ENCODE measurements at regions not wholly inside any gene's neighbourhood (a gene's known extent, or its start where the extent isn't known, plus 50 kb on each side); places are given as distances from the start of the nearest gene placed in this dataset.

DNA sequence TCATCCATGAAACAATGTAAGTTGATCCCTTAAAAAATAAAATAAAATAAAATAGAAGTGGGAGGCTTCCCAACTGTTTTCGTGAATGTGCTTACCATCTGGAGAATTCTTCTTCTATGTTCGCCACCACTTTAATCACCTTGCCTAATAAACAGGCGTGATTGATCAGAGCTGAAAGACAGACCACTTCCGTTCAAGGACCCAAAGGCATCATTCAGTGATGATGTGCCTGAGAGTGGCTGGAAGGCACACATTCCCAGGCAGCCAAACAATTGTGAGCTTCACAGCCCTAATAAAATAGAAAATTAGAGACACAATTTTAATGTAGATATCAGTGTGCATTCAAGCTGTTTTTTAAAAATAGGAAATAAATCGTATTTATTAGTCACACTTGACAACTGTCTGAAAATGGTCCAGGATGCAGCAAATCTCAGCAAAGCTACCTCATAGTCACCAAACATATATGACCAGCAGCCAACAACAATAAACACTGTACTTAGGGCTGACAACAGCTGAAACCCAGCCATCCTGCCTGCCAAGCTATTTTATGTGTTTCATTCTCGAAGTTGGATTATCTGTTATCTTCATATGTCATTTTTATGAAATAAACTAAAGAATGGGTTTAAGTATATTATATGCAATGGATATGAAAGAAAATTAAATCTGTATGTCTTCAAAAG, 163.2 kb upstream of the FAM9B start:
- no peak for DNase-seq

DNA sequence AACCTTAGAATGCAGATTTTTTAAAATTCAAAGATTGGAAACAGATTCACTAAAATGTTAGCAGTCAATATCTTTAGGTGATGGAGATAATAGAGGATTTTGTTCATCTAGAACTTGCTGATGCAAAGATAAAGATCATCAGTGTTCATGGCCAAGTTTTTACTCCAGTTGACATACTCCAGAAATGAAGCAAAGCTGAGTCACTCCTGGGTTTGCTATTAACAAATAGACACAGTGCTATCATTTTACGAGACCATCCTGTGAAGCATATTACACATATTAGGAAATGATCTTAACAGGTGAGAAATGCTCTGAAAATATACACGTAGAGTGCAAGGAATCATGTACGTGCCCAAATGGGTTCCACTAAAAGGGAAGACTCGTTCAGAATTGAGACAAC, 170.6 kb upstream of the FAM9B start:
- no peak for DNase-seq

DNA sequence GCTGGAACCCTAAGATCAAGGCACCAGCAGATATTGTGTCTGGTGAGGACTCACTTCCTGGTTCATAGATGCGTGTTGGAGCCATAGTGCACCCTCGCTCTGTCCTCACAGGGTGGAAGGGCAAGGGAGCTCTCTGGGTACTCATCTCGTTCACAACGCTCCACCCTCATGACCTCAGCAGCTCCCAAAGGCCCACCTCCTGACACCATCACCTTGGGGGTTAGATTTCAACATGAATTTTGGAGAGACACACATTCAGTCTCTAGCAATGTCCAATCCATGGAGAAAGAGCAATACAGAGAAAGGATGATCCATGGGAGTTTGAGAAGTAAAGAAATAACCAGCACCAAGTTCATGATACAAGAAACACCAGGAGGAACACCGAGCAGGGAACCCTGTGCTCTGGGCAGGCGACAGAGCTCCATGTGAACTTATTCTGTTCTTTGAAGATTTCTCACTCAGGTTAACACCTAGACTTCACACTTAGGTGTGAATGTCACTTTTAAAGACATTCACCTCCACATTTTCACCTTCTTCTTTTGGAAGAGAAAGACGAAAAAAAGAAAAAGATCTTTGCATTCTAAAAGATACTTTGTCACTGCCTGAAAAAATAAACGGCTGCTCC, 171.8 kb upstream of the FAM9B start:
- no peak for DNase-seq

DNA sequence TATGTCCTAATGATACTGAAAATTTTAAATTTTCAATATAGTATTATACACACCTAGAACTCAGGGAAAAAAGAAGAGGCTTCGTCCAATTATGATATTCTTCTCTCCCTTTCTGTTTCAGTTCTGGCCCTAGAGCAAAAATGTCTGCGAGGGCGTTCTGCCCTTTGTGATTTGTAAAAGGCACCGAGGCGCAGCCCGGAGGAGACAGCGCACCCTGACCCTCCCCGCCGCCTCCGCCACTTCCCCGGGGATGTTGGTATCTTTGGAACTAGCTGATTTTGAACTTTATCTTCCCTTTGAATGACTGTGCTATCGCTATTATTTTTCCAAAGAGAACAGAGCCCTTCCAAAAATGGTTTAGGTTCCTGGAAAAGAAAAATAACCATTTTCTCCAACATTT, 173.2 kb upstream of the FAM9B start:
- no peak for DNase-seq

DNA sequence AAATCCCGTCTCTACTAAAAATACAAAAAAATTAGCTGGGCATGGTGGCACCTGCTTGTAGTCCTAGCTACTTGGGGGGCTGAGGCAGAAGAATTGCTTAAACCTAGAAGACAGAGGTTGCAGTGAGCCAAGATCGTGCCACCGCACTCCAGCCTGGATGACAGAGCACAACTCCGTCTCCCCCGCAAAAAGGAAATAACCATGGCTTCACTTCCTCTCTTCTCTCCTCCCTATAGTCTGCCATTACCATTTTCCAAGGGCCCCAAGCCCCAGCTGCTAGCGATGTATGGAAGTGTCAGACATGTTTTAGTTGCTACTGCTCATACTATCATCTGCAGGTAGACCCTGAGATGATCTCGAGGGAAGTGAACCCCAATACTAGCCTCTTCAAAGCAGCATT, 177.3 kb upstream of the FAM9B start:
- no peak for DNase-seq

DNA sequence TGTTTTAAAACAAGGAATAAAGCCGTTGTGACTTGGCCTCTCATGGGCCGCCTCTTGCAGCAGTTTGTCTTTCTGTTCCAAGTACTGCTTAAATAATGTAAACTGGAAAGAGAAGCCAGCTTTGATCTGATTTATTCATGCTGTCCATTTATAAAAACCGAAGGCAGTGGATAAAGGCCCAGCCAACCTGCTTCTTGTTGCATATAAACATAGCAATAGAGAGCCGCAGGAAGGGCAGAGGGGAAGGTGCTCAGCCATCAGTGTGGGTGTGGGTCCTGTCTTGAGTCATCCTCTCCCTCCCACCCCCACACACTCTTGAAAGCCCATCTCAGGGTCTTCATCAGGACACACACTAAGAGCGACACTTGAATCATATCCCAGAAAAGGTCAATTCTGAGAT, 187.9 kb upstream of the FAM9B start:
- no peak for DNase-seq

DNA sequence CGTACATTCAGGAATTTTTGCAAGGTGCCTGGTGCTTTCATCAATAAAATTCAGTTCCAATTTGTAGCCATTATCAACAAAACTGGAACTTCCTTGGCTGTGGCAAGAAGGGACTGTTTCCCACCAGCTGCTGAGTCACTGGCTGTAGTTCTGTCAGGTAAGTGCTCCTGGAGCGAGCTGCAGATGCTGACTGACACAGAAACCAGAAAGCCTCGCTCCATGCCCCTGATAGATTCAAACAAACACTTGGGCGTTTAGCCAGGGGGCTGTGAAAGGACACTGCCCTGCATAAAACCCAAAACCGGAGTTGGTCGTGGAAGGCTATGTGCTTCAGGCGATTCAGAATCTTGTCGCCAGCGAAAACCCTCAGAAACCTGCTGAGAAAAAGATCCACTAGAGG, 188.4 kb upstream of the FAM9B start:
- DNase-seq, result no peak

DNA sequence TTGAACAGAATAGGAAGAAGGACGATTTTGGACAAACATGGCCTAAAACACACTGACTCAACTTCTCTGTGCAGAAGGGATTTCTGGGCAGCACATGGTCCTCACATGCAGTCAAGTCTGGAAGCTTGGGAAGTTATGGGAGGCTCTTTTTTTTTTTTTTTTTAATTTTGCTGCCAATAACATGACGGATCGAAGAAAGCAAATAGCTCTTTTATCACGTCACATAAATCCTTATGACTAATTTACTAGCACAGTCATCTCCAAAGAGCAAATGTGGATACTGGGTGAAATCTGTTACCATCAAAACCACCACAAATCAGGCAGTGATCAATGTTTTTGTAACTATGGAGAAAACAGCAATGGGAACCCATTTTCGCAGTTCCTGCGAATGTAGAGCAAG, 193.3 kb upstream of the FAM9B start:
- DNase-seq, result no peak

DNA sequence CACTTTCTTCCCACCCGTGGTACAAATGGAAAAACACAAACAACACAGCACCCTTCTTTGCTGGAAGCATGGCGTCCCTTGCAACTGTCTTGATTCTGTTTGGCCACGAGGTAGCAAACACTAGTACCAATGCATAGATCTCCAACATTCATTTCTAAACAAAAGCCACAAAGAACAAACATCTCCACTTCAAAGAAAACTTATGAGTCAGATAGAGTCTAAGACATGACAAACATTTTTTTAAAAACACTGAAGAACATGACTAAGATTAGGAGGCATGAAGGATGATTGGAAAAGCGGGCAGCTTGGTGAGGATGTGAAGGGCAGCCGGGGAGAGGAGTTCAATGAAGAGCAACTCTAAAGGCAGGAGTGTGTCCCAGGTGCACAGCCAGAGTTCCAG, 197.6 kb upstream of the FAM9B start:
- no peak for DNase-seq

DNA sequence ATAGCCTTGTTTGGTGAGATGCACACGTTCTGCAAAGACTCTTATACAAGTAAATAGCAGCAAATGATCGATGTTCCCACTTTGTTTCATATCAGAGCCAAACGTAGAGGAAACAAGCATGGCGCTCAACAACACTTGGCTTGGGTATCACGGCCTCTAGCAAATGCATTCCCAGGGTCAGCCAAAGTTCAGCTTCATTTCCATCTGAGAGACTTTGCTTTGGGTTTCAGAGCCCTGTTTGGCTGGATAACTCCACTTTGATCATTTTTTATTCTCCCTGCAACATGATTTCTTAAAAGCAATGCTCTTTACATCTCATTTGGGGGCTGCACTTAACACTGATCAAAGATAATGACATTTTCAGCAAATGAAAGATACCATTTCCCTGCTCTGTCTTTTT, 199.2 kb upstream of the FAM9B start:
- no peak for DNase-seq

DNA sequence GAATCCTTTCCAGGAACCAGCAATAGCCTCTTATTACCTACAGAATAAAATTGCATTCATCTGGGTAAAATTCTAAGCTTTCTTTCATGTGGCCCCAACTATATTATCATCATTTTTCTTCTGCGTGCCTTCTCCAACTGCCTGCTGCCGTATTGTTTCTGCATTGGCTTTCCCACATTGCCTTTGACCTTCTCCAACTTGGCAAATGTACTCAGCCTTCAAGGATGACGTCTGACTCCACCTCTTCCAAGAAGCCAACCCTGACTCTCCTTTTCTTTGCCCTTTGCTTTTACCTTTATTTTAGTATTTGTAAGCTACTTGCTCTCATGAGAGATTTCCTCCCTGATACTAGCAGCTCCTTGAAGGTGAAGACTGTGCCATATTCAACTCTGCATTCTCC, 200.4 kb upstream of the FAM9B start:
- no peak for DNase-seq

DNA sequence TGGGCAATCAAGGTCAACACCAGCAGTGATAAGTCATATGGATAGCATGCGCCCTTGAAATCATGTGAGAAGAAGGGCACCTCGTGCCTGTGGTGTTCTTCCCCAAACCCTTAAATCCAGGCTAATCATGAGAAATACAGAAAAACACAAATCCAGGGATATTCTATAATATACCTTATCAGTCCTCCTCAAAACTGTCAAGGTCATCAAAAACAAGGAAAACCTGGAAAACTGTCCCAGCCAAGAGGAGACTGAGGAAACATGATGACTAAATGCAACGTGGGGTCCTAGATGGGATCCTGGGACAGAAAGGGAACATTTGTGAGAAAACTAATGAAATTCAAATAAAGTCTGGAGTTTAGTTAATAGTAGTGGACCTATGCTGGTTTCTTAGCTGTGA, 201.8 kb upstream of the FAM9B start:
- DNase-seq, result no peak

DNA sequence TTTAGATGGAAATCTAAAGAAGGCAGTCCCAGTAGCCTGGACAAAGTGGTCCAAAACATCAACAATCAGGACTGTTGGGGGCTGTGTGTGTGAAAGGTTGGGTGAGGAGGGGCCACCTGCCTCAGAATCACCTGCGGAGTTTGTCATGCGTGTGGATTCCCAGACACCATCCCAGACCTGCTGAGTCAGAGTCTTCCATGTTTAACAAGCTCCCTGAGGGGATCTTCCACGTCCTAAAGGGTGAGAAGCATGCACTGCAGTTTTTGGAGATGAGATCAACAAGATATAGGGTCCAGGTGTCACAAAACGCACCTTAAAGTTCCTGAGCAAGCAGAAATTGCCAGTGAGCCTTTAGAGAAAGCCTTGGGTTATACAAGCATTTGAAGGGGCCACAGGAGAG, 207.0 kb upstream of the FAM9B start:
- DNase-seq, result no peak

DNA sequence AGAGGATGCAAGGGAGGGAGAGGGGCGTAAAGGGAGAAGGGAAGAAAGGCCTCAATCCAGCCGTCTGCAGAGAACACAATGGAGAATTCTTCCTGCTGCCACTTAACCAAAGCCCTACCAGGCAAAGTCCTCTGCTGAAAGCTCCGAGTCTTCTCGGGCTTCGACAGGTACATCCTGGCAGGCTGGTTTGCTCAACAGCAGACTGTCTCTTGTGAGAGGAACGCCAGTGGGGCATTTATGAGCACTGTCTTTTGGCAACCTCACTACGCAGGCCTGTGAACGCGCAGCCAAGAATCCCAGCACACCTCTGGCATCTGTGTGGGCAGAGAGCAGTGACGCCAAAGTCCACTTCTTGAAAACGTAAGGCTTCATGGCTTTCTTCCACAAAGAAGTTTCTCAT, 207.5 kb upstream of the FAM9B start:
- DNase-seq, result no peak

DNA sequence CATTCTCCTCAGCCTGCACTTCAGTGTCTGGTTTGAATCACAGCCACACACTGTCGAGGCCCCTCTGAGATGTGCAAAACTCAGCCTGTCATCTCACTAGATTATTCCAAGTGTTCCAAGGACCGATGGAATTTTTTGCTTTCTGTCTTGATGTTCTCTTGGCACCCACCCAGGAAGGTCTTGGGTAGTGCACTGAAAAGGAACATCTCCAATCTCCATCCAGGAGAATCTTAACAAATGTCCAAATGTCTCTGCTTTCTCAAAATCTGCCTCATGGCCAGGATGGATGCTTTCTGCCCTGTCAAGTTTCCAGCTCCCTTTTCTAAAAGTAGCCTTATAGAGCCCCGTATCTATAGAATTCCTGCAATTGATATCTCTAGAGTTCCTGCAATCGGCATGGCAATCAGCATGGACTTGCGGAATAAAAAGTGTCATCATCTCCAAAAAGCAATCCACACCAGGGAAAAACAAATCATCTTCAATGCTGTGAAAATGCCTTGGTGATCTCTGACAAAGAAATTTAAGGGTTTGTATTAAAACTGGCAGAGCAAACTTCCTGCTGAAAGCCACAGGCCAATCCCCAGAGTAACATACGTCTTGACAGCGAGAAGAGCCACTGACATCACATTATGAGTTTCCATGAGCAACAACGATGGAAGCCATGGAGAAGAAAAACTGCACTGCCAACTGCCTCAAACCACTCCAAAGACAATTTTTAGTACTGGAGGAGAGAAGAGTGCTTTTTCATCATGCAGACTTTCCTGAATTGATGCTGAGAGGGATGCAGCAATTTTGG, 215.3 kb upstream of the FAM9B start:
- no peak for DNase-seq

DNA sequence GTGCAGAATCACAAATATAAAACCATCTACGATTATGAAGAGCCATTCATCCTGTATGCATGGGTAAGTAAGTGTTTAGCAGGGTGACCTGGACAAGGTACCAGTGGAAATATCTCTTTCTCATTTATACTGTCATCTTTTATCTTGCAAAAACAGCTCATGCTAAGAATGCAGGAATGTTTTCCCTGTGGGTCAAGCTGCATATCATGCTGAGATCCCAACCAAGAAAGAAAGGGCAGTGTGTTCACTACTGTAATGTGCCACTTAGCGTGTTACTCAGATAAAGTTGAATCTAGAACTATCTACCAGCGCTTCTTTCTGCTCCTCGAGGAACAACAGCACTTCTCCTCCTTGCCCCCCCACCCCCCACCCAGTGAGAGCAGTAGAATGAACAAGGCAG, 212.7 kb upstream of the TBL1X start:
- DNase-seq, result no peak

DNA sequence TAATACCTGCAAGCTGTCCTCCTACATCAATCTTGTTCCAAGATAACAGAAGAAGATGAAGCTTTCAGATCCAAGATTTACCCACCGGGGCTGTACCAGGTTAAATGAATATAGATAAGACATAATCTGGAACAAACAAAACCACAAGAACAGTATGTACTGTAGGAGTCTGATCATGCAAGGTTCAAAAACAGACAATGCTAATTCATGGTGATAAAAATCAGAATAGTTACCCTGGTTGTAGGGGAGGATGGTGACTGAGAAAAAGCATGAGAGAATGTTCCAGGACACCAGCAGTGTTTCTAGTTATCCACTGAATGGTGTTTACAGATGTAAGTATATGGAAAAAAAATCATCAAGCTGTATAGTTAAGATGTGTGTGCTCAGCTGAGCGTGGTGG, 211.6 kb upstream of the TBL1X start:
- DNase-seq, result no peak

DNA sequence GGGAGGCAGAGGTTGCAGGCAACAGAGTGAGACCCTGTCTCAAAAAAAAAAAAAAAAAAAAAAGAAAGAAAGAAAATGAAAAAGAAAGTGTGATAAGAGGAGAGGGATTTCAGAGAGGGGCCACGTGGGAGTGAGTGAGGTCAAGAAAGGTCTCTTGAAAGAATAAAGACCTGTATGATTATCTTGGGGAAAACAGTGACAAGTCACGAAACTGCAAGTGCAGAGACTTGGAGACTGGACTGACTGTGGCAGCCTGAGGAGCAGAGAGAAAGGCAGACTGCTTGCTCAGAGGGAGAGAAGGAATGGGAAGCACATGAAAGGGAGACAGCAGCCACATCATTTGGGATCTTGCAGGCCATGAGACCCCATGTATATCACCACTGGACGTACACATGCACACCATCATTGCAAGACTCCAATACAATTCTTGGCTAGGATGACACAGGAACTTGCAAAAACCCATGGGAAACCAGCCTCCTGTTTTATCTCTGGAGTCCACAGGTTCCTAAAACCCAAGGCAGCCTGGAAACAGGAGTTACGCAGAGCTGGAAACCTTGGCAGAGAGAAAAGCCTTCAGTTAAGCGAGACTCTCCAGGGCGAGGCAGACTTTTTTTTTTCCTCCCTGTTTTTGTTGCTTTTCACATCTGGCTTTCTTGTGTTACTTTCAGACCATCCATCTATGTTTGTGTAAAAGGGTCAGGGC, 207.0 kb upstream of the TBL1X start:
- no peak for DNase-seq

DNA sequence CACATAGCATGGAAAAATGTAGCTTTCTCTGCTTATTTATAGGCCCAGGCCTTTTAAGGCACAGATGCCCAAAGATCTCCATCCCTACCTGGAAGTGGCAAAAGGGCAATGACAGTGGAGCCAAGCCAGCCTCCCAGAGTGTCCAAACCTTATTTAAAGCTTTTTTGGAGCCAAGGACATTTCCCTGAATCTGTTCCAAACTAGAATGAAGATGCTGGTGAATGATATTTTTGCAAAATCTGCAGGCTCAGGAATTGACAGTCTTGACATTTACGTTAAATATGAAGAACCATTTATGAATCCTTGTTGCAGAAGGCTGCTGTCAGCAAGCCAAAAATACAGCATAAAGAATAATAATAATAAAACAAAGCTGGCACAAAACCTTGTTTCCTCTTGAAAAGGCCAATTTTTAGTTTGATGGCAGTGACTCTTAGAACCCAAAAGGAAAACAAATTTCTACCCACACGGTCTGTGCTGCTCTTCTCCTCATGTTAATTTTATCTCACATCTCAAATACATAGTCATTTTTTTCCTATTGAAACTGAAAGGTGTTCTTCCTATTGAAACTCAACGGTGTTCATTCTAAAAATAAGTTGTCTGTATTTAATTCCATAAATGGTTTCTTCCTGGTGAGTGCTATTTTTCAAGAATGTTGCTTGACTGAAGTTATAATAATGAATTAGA, 206.3 kb upstream of the TBL1X start:
- DNase-seq, result no peak

DNA sequence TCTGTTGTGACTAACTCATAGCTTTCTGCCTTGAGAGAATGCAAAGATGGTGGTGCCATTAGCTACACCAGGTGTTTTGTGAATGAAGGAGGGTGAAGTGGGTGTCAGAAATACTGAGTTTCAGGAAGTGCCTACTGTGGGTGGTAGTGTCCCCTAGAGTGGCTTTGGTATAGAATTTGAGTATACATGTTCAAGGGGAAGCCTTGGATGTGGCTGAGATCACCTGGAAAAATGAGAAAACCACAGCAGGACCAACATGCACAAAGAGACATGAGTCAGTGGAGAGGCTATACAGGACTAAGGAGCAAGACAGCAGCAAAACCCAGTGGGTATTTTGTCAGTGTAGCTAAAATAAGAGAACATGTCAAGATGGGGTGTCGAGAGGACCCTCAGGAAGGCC, 204.3 kb upstream of the TBL1X start:
- no peak for DNase-seq

DNA sequence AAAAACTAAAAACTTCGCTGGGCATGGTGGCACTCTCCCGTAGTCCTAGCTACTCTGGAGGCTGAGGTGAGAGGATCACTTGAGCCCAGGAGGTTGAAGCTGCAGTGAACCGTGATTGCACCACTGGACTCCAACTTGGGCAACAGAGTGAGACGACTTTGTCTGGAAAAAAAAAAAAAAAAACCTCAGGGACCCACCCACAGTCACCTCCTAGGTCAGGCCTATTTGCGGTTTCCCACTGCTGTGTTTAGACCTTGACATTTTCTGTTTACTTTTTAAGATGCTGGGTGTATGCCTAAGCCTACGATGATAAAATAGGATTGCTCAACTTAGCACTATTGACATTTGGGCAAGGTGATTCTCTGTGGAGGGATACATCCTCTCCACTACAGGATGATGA, 197.4 kb upstream of the TBL1X start:
- no peak for DNase-seq

DNA sequence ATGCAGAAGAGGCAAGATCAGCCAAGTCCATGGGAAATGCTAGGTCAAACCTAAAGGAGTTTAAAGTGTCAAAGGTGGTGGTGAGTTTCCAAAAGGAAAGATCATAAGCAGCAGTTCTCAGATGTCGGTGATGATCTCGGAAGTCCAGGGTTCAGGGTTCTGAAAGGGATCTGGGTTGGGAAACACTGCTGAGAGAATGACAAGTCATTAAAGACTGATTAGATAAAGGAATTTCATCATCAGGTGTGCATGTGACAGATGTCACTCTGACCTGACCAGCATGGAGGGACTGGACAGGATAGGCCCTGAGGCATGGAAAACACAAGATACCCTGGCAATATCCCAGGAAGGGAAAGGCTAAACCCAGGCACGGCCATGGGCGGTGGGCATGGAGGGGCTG, 195.7 kb upstream of the TBL1X start:
- DNase-seq, result no peak

Measured in activated naive CD4-positive, alpha-beta T cell treated with Interleukin-2 at 50 U/mL for 16 hours (primary cell).